ENCODE measurements at regions not wholly inside any gene's neighbourhood (a gene's known extent, or its start where the extent isn't known, plus 50 kb on each side); places are given as distances from the start of the nearest gene placed in this dataset.

GRCh38 chr13:91292630-91293221, 54.8 kb upstream of the MIR17HG start:
- Histone ChIP-seq H4K20me1 (ENCODE audit: control insufficient read depth, insufficient read depth, low read depth, low read length) (no peaks in the 10 kb centered on the region), H3K36me3 (ENCODE audit: control insufficient read depth, low read length) (no peaks in the 10 kb centered on the region), H3K79me2 (ENCODE audit: control insufficient read depth, low read length) (no peaks in the 10 kb centered on the region), H3K9me3 (ENCODE audit: control insufficient read depth, insufficient read depth, low read length) (no peaks in the 10 kb centered on the region), H3K27ac (ENCODE audit: low read depth, low read length) (no peak overlapping the region), H3K4me3 (ENCODE audit: low read length) (no peak overlapping the region), H3K4me1 (ENCODE audit: control insufficient read depth, low read length) (no peaks in the 10 kb centered on the region), H3K9me2 (replicated peaks; ENCODE audit: control insufficient read depth, low read length) (no peaks in the 10 kb centered on the region), H3F3A (ENCODE audit: control insufficient read depth, insufficient read depth) (no peaks in the 10 kb centered on the region), H3K27me3 (ENCODE audit: control insufficient read depth, low read length) (no peaks in the 10 kb centered on the region), H3K4me2 (ENCODE audit: low read length) (no peak overlapping the region)
- TF ChIP-seq CTCF (IDR thresholded peaks at IDR 0.05; ENCODE audit: low read depth, low read length, poor library complexity, severe bottlenecking) (no peak), EZH2phosphoT487 (IDR thresholded peaks at IDR 0.05; ENCODE audit: borderline replicate concordance, low read length) (no peak)

GRCh38 chr13:91295712-91296410, 51.6 kb upstream of the MIR17HG start:
- no peaks in the 10 kb centered on the region for H3K4me1 ChIP-seq (ENCODE audit: control insufficient read depth, low read length)
- no peak for TF ChIP-seq EZH2phosphoT487 (IDR thresholded peaks at IDR 0.05; ENCODE audit: borderline replicate concordance, low read length)
- no peak for TF ChIP-seq CTCF (IDR thresholded peaks at IDR 0.05; ENCODE audit: low read depth, low read length, poor library complexity, severe bottlenecking)
- no peaks in the 10 kb centered on the region for H3K9me3 ChIP-seq (ENCODE audit: control insufficient read depth, insufficient read depth, low read length)
- no peak overlapping the region for H3K4me2 ChIP-seq (ENCODE audit: low read length)
- no peaks in the 10 kb centered on the region for H3F3A ChIP-seq (ENCODE audit: control insufficient read depth, insufficient read depth)
- H3K4me3 ChIP-seq (ENCODE audit: low read length): no peak overlapping the region
- no peak overlapping the region for H3K27ac ChIP-seq (ENCODE audit: low read depth, low read length)
- H3K27me3 ChIP-seq (ENCODE audit: control insufficient read depth, low read length): no peaks in the 10 kb centered on the region
- no peaks in the 10 kb centered on the region for H3K9me2 ChIP-seq (replicated peaks; ENCODE audit: control insufficient read depth, low read length)
- no peaks in the 10 kb centered on the region for H3K79me2 ChIP-seq (ENCODE audit: control insufficient read depth, low read length)
- H3K36me3 ChIP-seq (ENCODE audit: control insufficient read depth, low read length): no peaks in the 10 kb centered on the region
- H4K20me1 ChIP-seq (ENCODE audit: control insufficient read depth, insufficient read depth, low read depth, low read length): no peaks in the 10 kb centered on the region

GRCh38 chr13:91297503-91297902, 50.0 kb upstream of the MIR17HG start:
- no peaks in the 10 kb centered on the region for H3K9me3 ChIP-seq (ENCODE audit: control insufficient read depth, insufficient read depth, low read length)
- H3K4me2 ChIP-seq (ENCODE audit: low read length): no peak overlapping the region
- no peaks in the 10 kb centered on the region for H3K9me2 ChIP-seq (replicated peaks; ENCODE audit: control insufficient read depth, low read length)
- no peak overlapping the region for H3K27ac ChIP-seq (ENCODE audit: low read depth, low read length)
- no peak overlapping the region for H3K4me3 ChIP-seq (ENCODE audit: low read length)
- H3K4me1 ChIP-seq (ENCODE audit: control insufficient read depth, low read length): no peaks in the 10 kb centered on the region
- H3F3A ChIP-seq (ENCODE audit: control insufficient read depth, insufficient read depth): no peaks in the 10 kb centered on the region
- no peaks in the 10 kb centered on the region for H3K79me2 ChIP-seq (ENCODE audit: control insufficient read depth, low read length)
- H3K36me3 ChIP-seq (ENCODE audit: control insufficient read depth, low read length): no peaks in the 10 kb centered on the region
- H4K20me1 ChIP-seq (ENCODE audit: control insufficient read depth, insufficient read depth, low read depth, low read length): no peaks in the 10 kb centered on the region
- TF ChIP-seq CTCF (IDR thresholded peaks at IDR 0.05; ENCODE audit: low read depth, low read length, poor library complexity, severe bottlenecking): no peak
- TF ChIP-seq EZH2phosphoT487 (IDR thresholded peaks at IDR 0.05; ENCODE audit: borderline replicate concordance, low read length): no peak
- no peaks in the 10 kb centered on the region for H3K27me3 ChIP-seq (ENCODE audit: control insufficient read depth, low read length)
